GM23248 (cell line): ENCODE measurements at regions not wholly inside any gene's neighbourhood (a gene's known extent, or its start where the extent isn't known, plus 50 kb on each side); places are given as distances from the start of the nearest gene placed in this dataset.

Source experiments
- EZH2 ChIP-seq: fragments of 200-600 bp; sonication (generic); IDR thresholded peaks from 2 replicates; pipeline ENCODE4 v1.6.1; 2018; ENCODE audit warnings: antibody characterized with exemption, mild to moderate bottlenecking; ENCODE audit not compliant: insufficient read depth, poor library complexity, severe bottlenecking
- EZH2phosphoT487 ChIP-seq: fragments of 200-600 bp; sonication (generic); IDR thresholded peaks from 2 replicates; pipeline ENCODE4 v1.6.1; 2018; ENCODE audit warnings: antibody characterized with exemption, moderate library complexity, mild to moderate bottlenecking, low read depth; ENCODE audit not compliant: insufficient read depth

GRCh38 chr14:43145361-43145760 is 1361.7 kb downstream of the FSCB start:
- TF ChIP-seq EZH2phosphoT487 (no peak), EZH2 (no peak)
